ENCODE measurements at regions not wholly inside any gene's neighbourhood (a gene's known extent, or its start where the extent isn't known, plus 50 kb on each side); places are given as distances from the start of the nearest gene placed in this dataset.

GRCh38 chr1:191831572-191831971 is 326.7 kb upstream of the RGS18 start:
- no peak for TF ChIP-seq CEBPB (IDR thresholded peaks at IDR 0.05; ENCODE audit: low read depth, low read length)
- no peak for TF ChIP-seq CTCF (conservative IDR thresholded peaks at IDR 0.05; ENCODE audit: low read depth, low read length)
- no peak for TF ChIP-seq POLR2A (IDR thresholded peaks at IDR 0.05; ENCODE audit: low read depth, low read length)
- TF ChIP-seq FOS (IDR thresholded peaks at IDR 0.05; ENCODE audit: low read depth, low read length), result no peak
- TF ChIP-seq RAD21 (IDR thresholded peaks at IDR 0.05; ENCODE audit: low read length), result no peak
- TF ChIP-seq NFE2L2 (IDR thresholded peaks at IDR 0.05; ENCODE audit: low read depth, low read length), result no peak
- no peak for TF ChIP-seq SMC3 (IDR thresholded peaks at IDR 0.05; ENCODE audit: low read depth, low read length)
- no peak for TF ChIP-seq RCOR1 (IDR thresholded peaks at IDR 0.05; ENCODE audit: insufficient replicate concordance, low read length)

Measured in IMR-90 (cell line).